ENCODE measurements at regions not wholly inside any gene's neighbourhood (a gene's known extent, or its start where the extent isn't known, plus 50 kb on each side); places are given as distances from the start of the nearest gene placed in this dataset.

DNA sequence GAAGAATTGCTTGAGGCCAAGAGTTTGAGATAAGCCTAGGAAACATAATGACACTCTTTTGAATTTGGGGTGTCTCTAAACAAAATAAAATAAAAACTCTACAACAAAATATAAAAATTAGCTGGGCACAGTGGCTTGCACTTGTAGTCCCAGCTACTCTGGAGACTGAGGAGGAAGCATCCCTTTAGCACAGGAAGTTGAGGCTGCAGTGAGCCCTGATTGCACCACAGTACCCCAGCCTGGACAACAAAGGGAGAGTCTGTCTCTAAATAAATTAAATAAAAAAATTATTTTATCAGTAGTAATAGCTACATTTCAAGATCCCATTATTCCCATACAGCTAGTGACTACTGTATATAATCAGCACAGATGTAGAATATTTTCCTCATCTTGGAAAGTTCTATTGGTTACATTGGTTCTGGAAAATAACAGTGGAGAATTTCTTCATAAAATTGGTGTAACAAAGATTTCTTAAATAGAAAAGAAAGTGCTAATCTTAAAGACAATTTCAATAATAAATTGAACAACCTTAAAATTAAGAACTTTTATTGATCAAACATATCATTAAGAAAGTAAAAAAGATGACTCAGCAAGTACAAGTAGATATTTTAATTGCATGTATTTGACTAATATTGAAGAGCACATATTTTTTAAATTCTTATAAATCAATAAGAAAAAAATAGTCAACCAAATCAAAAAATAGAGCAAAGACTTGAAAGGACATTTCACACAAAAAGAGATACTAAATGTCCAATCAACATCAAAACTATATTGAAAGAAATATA lies 90.4 kb upstream of the KYNU start:
- no peak for TF ChIP-seq CTCF (IDR thresholded peaks at IDR 0.05)
- ChIA-PET CTCF (no interaction called here), POLR2A (no interaction called here)
- no peaks in the 10 kb centered on the region for H3K27me3 Mint-ChIP-seq
- no peak overlapping the region for H3K27ac Mint-ChIP-seq
- DNase-seq (no peak), ATAC-seq (no peak)
- H3K4me3 Mint-ChIP-seq = no peak overlapping the region
- no peaks in the 10 kb centered on the region for H3K4me1 Mint-ChIP-seq (ENCODE audit: low read depth)
- peaks cover 3% of the 10 kb centered on the region for H3K9me3 Mint-ChIP-seq
- intact Hi-C loops (cut with micrococcal nuclease) = no loop called here
- no peaks in the 10 kb centered on the region for H3K36me3 Mint-ChIP-seq (ENCODE audit: low read depth)

DNA sequence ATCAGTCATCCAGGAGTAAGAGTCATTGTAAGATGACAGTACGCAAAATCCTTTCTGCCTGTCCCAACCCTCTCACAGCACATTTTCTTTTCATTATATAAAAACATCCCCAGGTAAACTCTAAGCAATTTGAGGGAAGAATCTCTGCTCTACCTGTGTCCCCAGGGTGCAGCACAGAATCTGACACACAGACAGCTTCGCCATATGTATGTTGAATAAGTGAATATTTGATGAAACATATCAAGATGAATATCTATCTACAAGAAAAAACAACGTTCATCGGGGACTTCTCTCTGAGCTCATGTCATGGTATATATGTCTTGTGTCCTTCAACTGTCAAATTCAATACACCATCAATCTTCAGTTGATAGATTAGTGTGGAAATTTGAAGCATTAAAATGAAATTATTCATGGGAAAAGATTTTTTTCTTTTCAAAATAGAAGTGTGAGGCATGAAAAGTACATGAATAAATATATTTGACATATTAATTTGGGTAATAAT lies 94.5 kb upstream of the KYNU start:
- H3K36me3 Mint-ChIP-seq (ENCODE audit: low read depth) = no peaks in the 10 kb centered on the region
- ATAC-seq = no peak
- TF ChIP-seq CTCF (IDR thresholded peaks at IDR 0.05) = no peak
- ChIA-PET CTCF (no interaction called here), POLR2A (no interaction called here)
- H3K27me3 Mint-ChIP-seq = no peaks in the 10 kb centered on the region
- H3K9me3 Mint-ChIP-seq = no peaks in the 10 kb centered on the region
- intact Hi-C loops (cut with micrococcal nuclease) = no loop called here
- no peak overlapping the region for H3K27ac Mint-ChIP-seq
- no peak overlapping the region for H3K4me3 Mint-ChIP-seq
- no peaks in the 10 kb centered on the region for H3K4me1 Mint-ChIP-seq (ENCODE audit: low read depth)
- no peak for DNase-seq

GRCh38 chr2:142781146-142781545 lies 96.3 kb upstream of the KYNU start:
- no peak for TF ChIP-seq CTCF (IDR thresholded peaks at IDR 0.05)
- Mint-ChIP-seq H3K36me3 (ENCODE audit: low read depth) (no peaks in the 10 kb centered on the region), H3K27me3 (no peaks in the 10 kb centered on the region), H3K9me3 (no peaks in the 10 kb centered on the region), H3K4me1 (ENCODE audit: low read depth) (no peaks in the 10 kb centered on the region), H3K27ac (no peak overlapping the region), H3K4me3 (no peak overlapping the region)
- DNase-seq (no peak), ATAC-seq (no peak)
- POLR2A ChIA-PET = no interaction called here
- intact Hi-C loops (cut with micrococcal nuclease) = no loop called here
- CTCF ChIA-PET = no interaction called here

GRCh38 chr2:142778289-142778688 lies 99.2 kb upstream of the KYNU start:
- Mint-ChIP-seq H3K4me1 (ENCODE audit: low read depth) (no peaks in the 10 kb centered on the region), H3K27ac (no peak overlapping the region), H3K4me3 (no peak overlapping the region), H3K27me3 (no peaks in the 10 kb centered on the region), H3K9me3 (peaks cover 2% of the 10 kb centered on the region), H3K36me3 (ENCODE audit: low read depth) (no peaks in the 10 kb centered on the region)
- ATAC-seq (no peak), DNase-seq (no peak)
- TF ChIP-seq CTCF (IDR thresholded peaks at IDR 0.05) = no peak
- intact Hi-C loops (cut with micrococcal nuclease) = no loop called here
- CTCF ChIA-PET = no interaction called here
- POLR2A ChIA-PET = no interaction called here

- no peak for DNase-seq
- ChIA-PET POLR2A (no interaction called here), CTCF (no interaction called here)
- Mint-ChIP-seq H3K4me1 (ENCODE audit: low read depth) (no peaks in the 10 kb centered on the region), H3K27me3 (no peaks in the 10 kb centered on the region), H3K4me3 (no peak overlapping the region), H3K36me3 (ENCODE audit: low read depth) (no peaks in the 10 kb centered on the region), H3K9me3 (peaks cover 2% of the 10 kb centered on the region), H3K27ac (no peak overlapping the region)
- intact Hi-C loops (cut with micrococcal nuclease) = no loop called here
- ATAC-seq = no peak
- TF ChIP-seq CTCF (IDR thresholded peaks at IDR 0.05) = no peak
Measured at GRCh38 chr2:142777742-142778141, 99.7 kb upstream of the KYNU start.
